Thoracic aorta (tissue), 2 donors: ENCODE measurements at regions not wholly inside any gene's neighbourhood (a gene's known extent, or its start where the extent isn't known, plus 50 kb on each side); places are given as distances from the start of the nearest gene placed in this dataset.

Experiments used
- ATAC-seq: fragments of 150-250 bp; one replicate; pipeline ENCODE4 v1.8.0; 2017; ENCODE audit warnings: low read depth; ENCODE audit not compliant: insufficient number of reproducible peaks, low FRiP score
- DNase-seq: peaks from one replicate; pipeline ENCODE4 v3.0.0-alpha.2; 2020; ENCODE audit warnings: low spot score
- H3K27ac ChIP-seq, 2 donors: fragments of 200-600 bp; sonication (generic); 1 replicate in 1 of 2; 2 replicates in 1 of 2; pipeline ENCODE4 v1.5.1; 2016; ENCODE audit warnings: mild to moderate bottlenecking in 2 of 2, moderate library complexity in 2 of 2
- H3K27me3 ChIP-seq: fragments of 200-600 bp; sonication (generic); replicated peaks from 2 replicates; pipeline ENCODE4 v1.6.0; 2016; ENCODE audit warnings: mild to moderate bottlenecking; ENCODE audit not compliant: insufficient read depth
- H3K36me3 ChIP-seq: fragments of 200-600 bp; sonication (generic); one replicate; pipeline ENCODE4 v1.5.1; 2016
- H3K4me1 ChIP-seq, 2 donors: fragments of 200-600 bp; sonication (generic); 1 replicate in 1 of 2; 2 replicates in 1 of 2; pipeline versions ENCODE4 v1.5.1 to v1.6.0; 2016; ENCODE audit warnings: low read depth in 2 of 2, mild to moderate bottlenecking in 1 of 2; ENCODE audit not compliant: control insufficient read depth in 1 of 2
- H3K4me3 ChIP-seq: fragments of 200-600 bp; sonication (generic); 2 replicates; pipeline ENCODE4 v1.5.1; 2016; ENCODE audit warnings: mild to moderate bottlenecking
- H3K9me3 ChIP-seq: fragments of 200-600 bp; sonication (generic); 2 replicates; pipeline ENCODE4 v1.5.1; 2016
- TF ChIP-seq, protein P1 (sequence below): fragments of 200-600 bp; sonication (generic); IDR thresholded peaks from one replicate; pipeline ENCODE4 v1.5.1; 2019; ENCODE audit warnings: antibody characterized with exemption

DNA sequence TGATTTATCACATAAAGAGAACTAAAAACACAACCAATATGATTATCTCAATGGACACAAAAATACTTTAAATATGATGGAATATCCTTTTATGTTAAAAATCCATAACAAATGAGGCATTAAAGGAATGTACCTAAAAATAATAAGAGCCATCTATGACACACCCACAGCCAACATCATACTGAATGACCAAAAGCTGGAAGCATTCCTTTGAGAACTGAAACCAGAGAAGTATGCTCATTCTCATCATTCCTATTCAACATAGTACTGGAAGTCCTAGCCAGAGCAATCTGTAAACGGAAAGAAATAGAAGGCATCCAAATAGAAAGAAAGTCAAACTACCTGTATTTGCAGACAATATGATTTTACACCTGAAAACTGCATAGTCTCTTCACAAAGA, 671.0 kb downstream of the SLITRK1 start:
- no peak for ATAC-seq
- Histone ChIP-seq H3K4me1 (peaks cover 5 to 13% of the 10 kb centered on the region in 2 donors), H3K36me3 (no peaks in the 10 kb centered on the region), H3K9me3 (peaks cover 23% of the 10 kb centered on the region), H3K4me3 (no peak overlapping the region), H3K27me3 (no peaks in the 10 kb centered on the region), H3K27ac (no peak overlapping the region)
- no peak for DNase-seq
- TF ChIP-seq, protein P1, sequence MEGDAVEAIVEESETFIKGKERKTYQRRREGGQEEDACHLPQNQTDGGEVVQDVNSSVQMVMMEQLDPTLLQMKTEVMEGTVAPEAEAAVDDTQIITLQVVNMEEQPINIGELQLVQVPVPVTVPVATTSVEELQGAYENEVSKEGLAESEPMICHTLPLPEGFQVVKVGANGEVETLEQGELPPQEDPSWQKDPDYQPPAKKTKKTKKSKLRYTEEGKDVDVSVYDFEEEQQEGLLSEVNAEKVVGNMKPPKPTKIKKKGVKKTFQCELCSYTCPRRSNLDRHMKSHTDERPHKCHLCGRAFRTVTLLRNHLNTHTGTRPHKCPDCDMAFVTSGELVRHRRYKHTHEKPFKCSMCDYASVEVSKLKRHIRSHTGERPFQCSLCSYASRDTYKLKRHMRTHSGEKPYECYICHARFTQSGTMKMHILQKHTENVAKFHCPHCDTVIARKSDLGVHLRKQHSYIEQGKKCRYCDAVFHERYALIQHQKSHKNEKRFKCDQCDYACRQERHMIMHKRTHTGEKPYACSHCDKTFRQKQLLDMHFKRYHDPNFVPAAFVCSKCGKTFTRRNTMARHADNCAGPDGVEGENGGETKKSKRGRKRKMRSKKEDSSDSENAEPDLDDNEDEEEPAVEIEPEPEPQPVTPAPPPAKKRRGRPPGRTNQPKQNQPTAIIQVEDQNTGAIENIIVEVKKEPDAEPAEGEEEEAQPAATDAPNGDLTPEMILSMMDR, result no peak

DNA sequence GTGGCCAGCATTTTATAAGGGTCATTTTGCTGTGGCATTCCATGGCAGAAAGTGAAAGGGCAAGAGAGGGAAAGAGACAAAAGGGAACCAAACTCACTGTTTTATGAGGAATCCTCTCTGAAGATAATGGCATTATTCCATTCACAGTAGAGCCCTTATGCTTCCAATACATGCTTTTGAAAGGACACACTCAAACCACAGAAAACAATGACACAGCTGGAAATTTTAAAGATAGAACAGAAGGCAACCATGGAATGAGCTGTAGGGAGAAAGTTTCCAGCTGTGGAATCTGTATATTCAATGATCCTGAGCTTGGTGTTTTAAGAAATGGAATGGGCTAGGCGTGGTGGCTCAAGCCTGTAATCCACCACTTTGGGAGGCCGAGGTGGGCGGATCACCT, 677.4 kb downstream of the SLITRK1 start:
- peaks cover 8% of the 10 kb centered on the region for H3K9me3 ChIP-seq
- no peaks in the 10 kb centered on the region for H3K36me3 ChIP-seq
- no peaks in the 10 kb centered on the region for H3K4me1 ChIP-seq
- H3K4me3 ChIP-seq, result no peak overlapping the region
- no peak overlapping the region for H3K27ac ChIP-seq
- DNase-seq (no peak), ATAC-seq (no peak)
- no peaks in the 10 kb centered on the region for H3K27me3 ChIP-seq
- TF ChIP-seq, protein P1, result no peak

DNA sequence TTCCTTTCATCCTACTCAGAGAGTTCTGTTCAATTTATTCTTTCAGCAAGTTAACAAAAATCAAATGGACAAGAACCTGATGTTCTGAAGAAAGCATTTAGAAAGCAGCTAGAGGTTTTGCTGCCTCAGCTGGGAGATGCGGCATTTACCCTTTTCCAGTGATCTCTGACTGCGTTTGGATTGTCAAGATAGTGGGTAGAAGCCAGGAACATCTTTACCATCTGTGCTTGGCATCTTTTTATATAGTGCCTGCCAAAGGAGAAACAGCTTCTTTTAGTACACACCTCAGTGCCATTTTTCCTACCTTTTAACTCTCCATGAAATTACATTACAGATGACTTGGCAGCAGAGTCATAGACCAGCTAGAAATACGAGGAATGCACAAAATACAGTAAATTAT, 680.8 kb downstream of the SLITRK1 start:
- H3K4me3 ChIP-seq, result no peak overlapping the region
- no peaks in the 10 kb centered on the region for H3K4me1 ChIP-seq
- no peaks in the 10 kb centered on the region for H3K27me3 ChIP-seq
- H3K36me3 ChIP-seq, result no peaks in the 10 kb centered on the region
- ATAC-seq (no peak), DNase-seq (no peak)
- TF ChIP-seq, protein P1, result no peak
- H3K27ac ChIP-seq, result no peak overlapping the region
- H3K9me3 ChIP-seq, result no peaks in the 10 kb centered on the region

DNA sequence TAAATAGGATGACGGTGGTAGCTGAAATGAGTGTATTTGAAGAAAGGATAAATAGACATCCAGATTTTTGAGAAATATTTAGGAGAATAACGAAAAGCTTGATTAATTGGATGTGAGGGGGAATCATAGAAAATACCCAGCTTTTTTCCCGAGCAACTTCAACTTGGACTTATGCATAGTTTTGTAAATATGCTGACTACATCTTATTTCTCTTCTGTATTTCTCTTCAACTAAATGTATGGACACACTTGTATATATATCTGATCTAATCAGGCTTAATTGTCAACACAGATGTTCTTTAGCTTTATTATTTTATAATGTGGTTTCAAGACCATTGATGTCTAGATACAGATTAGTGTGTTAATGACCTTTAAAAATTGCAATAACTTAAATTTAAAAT, 685.0 kb downstream of the SLITRK1 start:
- Histone ChIP-seq H3K9me3 (no peaks in the 10 kb centered on the region), H3K4me3 (no peak overlapping the region), H3K27ac (no peak overlapping the region), H3K27me3 (no peaks in the 10 kb centered on the region), H3K4me1 (no peaks in the 10 kb centered on the region), H3K36me3 (no peaks in the 10 kb centered on the region)
- TF ChIP-seq, protein P1, result no peak
- DNase-seq, result no peak
- no peak for ATAC-seq

DNA sequence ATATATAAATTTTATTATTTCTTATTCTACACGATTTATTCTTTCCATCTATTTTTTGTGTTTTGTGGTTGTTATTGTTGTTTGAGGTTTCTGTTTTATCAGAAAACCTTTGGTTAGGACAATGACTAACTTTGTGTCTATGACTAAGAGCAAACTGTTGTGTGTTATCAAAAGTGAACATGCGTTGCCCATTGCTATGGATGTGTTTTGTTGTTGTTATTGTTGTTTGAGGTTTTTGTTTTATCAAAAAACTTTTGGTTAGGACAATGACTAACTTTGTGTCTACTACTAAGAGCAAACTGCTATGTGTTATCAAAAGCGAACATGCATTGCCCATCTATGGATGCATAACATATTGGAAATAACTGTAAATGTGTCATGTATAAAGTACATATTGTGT, 692.3 kb downstream of the SLITRK1 start:
- TF ChIP-seq, protein P1, result no peak
- ATAC-seq (no peak), DNase-seq (no peak)

More for the DNA sequence above, 692.3 kb downstream of the SLITRK1 start:
- no peak overlapping the region for H3K4me3 ChIP-seq
- H3K27me3 ChIP-seq, result no peaks in the 10 kb centered on the region
- no peak overlapping the region for H3K27ac ChIP-seq
- no peaks in the 10 kb centered on the region for H3K4me1 ChIP-seq
- H3K9me3 ChIP-seq, result no peaks in the 10 kb centered on the region
- H3K36me3 ChIP-seq, result no peaks in the 10 kb centered on the region
